ENCODE measurements at regions not wholly inside any gene's neighbourhood (a gene's known extent, or its start where the extent isn't known, plus 50 kb on each side); places are given as distances from the start of the nearest gene placed in this dataset.
"Not testable (repeated sequence)": the region's sequence is repeated elsewhere in the genome, so short reads cannot be mapped to it uniquely, and the experiment has no call there.

GRCh38 chr3:33957176-33957575 lies 158.7 kb downstream of the PDCD6IP start:
- no peak for DNase-seq (ENCODE audit: low read depth, low spot score)
- Mint-ChIP-seq H3K9me3 (no peaks in the 10 kb centered on the region), H3K4me1 (no peaks in the 10 kb centered on the region), H3K36me3 (ENCODE audit: low read depth) (no peaks in the 10 kb centered on the region), H3K27me3 (ENCODE audit: low read depth) (no peaks in the 10 kb centered on the region), H3K27ac (ENCODE audit: unreplicated experiment) (no peak overlapping the region), H3K4me3 (no peak overlapping the region)
- no peak for TF ChIP-seq CTCF (conservative IDR thresholded peaks at IDR 0.05)

GRCh38 chr3:33958661-33959060 lies 160.2 kb downstream of the PDCD6IP start:
- peaks cover 7% of the 10 kb centered on the region for H3K9me3 Mint-ChIP-seq
- H3K4me1 Mint-ChIP-seq: no peaks in the 10 kb centered on the region
- no peak for DNase-seq (ENCODE audit: low read depth, low spot score)
- no peak overlapping the region for H3K27ac Mint-ChIP-seq (ENCODE audit: unreplicated experiment)
- no peaks in the 10 kb centered on the region for H3K27me3 Mint-ChIP-seq (ENCODE audit: low read depth)
- no peaks in the 10 kb centered on the region for H3K36me3 Mint-ChIP-seq (ENCODE audit: low read depth)
- H3K4me3 Mint-ChIP-seq: no peak overlapping the region
- no peak for TF ChIP-seq CTCF (conservative IDR thresholded peaks at IDR 0.05)

GRCh38 chr3:33962396-33962795 lies 164.0 kb downstream of the PDCD6IP start:
- Mint-ChIP-seq H3K27me3 (ENCODE audit: low read depth) (no peaks in the 10 kb centered on the region), H3K4me3 (no peak overlapping the region), H3K36me3 (ENCODE audit: low read depth) (no peaks in the 10 kb centered on the region), H3K9me3 (peaks cover 14% of the 10 kb centered on the region), H3K4me1 (no peaks in the 10 kb centered on the region), H3K27ac (ENCODE audit: unreplicated experiment) (no peak overlapping the region)
- no peak for TF ChIP-seq CTCF (conservative IDR thresholded peaks at IDR 0.05)
- DNase-seq (ENCODE audit: low read depth, low spot score): no peak

GRCh38 chr3:33970180-33970579 lies 171.8 kb downstream of the PDCD6IP start:
- not testable (repeated sequence) for DNase-seq (ENCODE audit: low read depth, low spot score); H3K4me3 Mint-ChIP-seq; H3K27ac Mint-ChIP-seq (ENCODE audit: unreplicated experiment); H3K4me1 Mint-ChIP-seq; H3K27me3 Mint-ChIP-seq (ENCODE audit: low read depth)
- peaks cover 14% of the 10 kb centered on the region for H3K36me3 Mint-ChIP-seq (ENCODE audit: low read depth)
- H3K9me3 Mint-ChIP-seq: peaks cover 28% of the 10 kb centered on the region

- no peak for DNase-seq (ENCODE audit: low read depth, low spot score)
- Mint-ChIP-seq H3K4me1 (no peaks in the 10 kb centered on the region), H3K9me3 (peaks cover 28% of the 10 kb centered on the region), H3K27me3 (ENCODE audit: low read depth) (peaks cover 2% of the 10 kb centered on the region), H3K27ac (ENCODE audit: unreplicated experiment) (no peak overlapping the region), H3K36me3 (ENCODE audit: low read depth) (peaks cover 14% of the 10 kb centered on the region), H3K4me3 (no peak overlapping the region)
- no peak for TF ChIP-seq CTCF (conservative IDR thresholded peaks at IDR 0.05)
Observed at GRCh38 chr3:33971055-33971454, 172.6 kb downstream of the PDCD6IP start.

- H3K9me3 Mint-ChIP-seq: peaks cover 18% of the 10 kb centered on the region
- H3K36me3 Mint-ChIP-seq (ENCODE audit: low read depth): peaks cover 9% of the 10 kb centered on the region
- H3K4me1 Mint-ChIP-seq: peaks cover 3% of the 10 kb centered on the region
- no peak for DNase-seq (ENCODE audit: low read depth, low spot score)
- H3K27ac Mint-ChIP-seq (ENCODE audit: unreplicated experiment): no peak overlapping the region
- H3K4me3 Mint-ChIP-seq: no peak overlapping the region
- H3K27me3 Mint-ChIP-seq (ENCODE audit: low read depth): no peaks in the 10 kb centered on the region
- TF ChIP-seq CTCF (conservative IDR thresholded peaks at IDR 0.05): no peak
Observed at GRCh38 chr3:33975463-33975862, 177.0 kb downstream of the PDCD6IP start.
